HG03135 (cell line): ENCODE measurements at regions not wholly inside any gene's neighbourhood (a gene's known extent, or its start where the extent isn't known, plus 50 kb on each side); places are given as distances from the start of the nearest gene placed in this dataset.

ENCODE experiments used
- ATAC-seq: cut with Tn5 transposase; IDR thresholded peaks from one replicate; pipeline ENCODE4 v1.9.1; 2021; ENCODE audit warnings: mild to moderate bottlenecking, moderate library complexity; ENCODE audit not compliant: unreplicated experiment

DNA sequence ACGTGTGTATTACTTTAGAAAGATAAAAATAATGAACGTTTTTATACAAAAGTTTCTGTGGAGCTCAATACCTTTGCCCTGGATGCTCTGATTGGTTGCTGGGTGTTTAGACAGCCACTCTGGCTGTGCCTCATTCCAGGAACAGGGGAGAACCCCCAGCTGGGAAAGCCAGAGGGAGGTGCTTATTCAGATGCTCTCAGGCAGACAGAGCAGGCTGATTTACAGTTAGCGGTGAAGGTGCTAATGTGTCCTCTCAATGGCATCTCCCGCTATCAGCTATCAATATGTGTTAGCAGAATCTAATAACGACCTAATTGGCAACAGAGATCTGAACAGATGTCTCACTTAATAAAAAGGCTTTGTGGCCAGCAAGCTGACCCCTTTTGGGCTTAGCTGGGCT, 402.3 kb downstream of the NUAK1 start:
- ATAC-seq, result no peak

DNA sequence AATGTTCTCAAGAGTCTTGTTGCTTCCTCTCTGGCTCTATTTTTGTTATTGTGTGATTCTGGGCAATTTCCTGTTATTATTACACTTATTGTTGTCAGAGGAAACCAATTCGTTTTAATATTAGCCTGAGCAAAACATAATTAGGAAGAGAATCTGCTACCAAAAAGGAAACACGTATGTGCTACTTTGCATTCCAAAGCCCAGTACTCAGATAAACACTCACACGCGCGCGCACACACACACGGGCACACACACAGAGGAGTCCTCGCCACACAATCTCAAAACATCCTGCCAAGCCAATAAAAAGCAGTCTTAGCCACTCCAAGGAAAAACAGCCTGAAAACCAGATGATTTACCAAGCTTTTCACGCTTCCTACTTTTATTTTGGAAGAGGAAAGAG, 400.7 kb downstream of the NUAK1 start:
- no peak for ATAC-seq

DNA sequence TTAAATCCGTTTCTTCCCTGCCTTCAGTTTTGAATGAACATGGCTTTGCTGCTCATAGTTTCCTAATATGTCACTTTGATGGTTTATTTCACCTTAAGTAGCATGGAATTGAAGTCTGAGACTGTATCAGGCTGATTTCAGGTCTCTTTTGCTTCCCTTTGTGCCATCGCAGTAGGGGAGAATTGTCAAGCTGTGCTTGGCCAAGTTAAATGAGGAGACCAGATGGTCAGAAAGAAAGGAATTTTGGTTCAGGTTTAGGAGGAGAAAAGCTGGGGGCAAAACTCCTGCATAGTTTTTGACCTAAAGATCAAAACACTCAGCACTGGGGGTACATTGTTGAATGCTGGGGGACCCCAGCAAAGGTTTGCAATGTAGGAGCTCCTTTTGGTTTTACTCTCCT, 398.4 kb downstream of the NUAK1 start:
- ATAC-seq, result no peak

DNA sequence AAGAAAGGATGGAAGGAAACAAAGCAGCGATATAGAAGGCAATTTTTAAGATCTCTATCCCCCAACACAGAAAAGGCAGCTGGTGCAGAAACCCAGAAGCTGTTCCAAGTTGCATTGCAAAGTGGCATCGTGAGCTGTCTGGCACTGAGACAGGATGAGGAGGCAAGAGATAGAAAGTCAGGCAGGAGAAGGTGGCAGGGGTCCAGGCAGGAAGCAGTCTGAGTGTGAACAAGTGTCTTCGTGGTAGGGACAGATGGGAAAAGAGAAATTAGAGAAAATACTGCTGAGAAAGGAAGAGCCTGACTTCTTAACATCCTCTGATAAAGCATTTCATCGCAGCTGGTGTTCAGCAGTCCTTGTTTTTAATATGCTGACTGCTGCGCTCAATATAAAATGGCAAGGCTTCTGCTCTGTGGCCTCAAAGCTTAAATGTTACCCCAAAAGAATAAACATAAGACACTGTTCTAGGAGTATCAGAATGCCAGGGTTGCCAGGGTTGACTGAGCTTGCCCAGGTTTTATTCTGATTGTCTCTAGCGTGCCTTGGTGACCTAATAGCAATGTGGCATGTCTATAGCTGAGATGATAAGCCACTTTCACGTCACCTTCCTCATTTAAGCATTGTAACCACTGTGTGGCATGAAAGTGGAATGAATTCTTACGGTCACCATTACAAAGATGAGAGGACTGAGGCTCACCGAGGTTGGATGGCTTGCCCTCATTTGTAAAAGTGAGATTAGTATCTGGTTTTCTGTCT, 397.6 kb downstream of the NUAK1 start:
- no peak for ATAC-seq

GRCh38 chr12:105741786-105742566, 396.8 kb downstream of the NUAK1 start:
- ATAC-seq, result no peak

- ATAC-seq, result no peak
Observed at GRCh38 chr12:105742567-105742874, 396.2 kb downstream of the NUAK1 start.

DNA sequence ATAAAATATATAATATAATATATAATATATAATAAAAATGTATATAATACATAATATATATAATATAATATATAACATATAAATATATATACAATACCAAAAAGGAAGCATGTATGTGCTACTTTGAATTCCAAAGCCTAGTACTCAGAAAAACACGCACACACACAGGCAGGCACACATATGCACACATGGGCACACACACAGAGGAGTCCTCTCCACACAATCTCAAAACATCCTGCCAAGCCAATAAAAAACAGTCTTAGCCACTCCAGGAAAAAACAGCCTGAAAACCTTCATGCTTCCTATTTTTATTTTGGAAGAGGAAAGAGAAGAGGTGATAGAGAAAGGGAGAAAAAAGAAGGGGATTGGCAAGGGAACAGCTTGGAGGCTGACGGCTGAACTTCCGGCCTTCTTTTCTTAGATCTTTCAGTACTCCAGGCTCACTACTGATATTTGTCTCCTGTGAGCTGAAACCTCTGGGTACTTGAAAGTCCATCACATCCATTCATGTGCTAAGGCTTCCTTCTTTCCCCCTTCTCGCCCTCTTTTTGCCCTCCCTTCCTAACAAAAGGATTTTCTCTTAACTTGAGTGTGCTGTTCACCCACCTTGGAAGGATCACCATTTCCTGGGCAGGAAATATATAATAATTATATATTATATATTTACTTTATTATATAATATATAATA, 394.2 kb downstream of the NUAK1 start:
- ATAC-seq, result no peak

DNA sequence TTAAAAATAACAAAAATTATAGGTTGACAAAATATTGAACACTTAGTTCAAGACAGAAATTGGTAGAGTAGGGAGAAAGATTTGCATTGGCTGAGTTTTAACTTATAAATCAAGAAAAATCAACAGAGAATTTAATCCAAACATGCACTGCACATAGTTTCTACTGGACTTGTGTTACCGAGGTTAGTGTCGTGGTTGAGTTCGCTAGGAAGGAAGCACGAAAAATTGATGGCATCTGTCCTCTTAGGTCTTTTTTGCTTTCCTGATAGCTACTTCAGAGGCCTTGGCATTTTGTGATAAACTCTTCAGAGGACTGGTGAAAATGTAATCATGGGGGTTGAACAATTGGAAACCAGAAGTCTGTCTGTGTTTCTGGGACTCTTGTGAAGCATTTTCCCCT, 392.9 kb downstream of the NUAK1 start:
- ATAC-seq, result no peak

DNA sequence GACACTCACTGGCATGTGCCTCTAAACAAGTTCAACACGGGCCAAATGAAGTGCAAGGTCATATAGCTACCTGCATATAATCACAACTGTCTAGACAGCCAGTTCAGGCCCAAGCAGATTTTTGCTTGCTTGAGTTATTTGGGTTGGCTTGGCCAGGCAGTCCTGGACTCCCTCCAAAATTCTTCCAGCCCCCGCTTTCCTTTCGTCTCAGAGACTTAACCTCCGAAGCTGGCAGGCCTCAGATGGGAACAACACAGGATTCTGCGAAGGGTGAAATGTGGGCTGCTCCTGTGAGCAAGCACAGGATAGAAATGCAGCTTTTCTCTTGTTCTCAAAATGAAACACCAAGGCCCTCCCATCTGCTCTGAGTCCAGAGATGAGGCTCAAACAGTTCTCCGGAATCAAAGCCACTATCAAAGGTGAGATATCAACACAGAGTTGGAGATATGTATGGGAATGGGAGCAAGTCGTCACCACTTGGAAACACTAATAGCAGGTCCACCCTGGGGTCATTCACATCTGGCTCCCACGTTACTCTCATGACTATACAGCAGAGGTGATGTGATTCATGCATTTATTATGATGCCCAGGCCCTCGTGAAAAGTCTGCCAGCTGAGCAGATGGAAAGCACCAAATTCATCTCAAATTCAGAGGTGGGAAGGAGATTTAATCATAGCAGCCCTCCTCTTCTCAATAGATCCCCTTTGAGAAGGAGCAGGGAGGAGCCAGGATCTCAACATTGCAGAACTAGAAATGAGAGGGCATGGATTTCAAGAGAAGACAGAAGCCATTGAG, 389.8 kb downstream of the NUAK1 start:
- no peak for ATAC-seq

- no peak for ATAC-seq
Observed at GRCh38 chr12:105750096-105750495, 388.7 kb downstream of the NUAK1 start.

- no peak for ATAC-seq
Observed at GRCh38 chr12:105754313-105754712, 384.4 kb downstream of the NUAK1 start.

DNA sequence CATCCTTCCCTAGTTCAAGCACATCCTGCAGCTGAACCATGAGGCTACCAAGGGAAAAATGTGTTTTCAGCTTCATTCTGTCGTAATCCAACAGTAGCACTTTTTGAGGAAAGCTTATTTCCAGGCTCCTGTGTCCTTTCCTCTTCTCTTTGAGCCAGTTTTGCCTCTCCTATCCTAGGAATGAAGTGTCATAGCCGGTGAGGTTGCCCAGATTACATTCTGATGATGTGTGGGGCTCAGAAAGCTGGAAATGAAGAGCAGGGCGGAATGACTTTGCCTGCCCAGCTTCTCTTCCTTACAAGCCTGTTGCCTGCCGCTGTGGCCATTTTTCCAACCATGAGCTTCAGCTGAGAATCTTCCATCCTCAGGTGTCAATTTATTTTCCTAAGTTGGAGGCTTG, 381.8 kb downstream of the NUAK1 start:
- no peak for ATAC-seq

- no peak for ATAC-seq
Observed at GRCh38 chr12:105759149-105759548, 379.6 kb downstream of the NUAK1 start.

DNA sequence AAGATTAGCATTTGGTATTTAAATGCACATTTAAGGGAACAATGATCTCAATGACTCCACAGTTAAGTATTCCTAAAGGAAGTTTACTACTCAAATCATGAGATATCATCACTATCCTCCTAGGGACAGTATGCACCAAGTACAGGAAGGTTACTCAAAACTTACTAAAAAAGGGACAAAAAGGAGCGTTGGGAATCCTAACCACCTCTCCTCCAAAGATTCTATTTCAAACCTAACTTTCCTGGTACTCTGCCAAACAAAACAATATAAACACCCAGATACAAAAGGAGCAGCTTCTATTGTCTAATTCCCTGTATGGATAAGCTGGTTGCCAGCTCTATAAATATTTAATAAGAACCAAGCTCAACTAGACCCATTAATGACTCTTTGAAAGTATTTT, 377.7 kb downstream of the NUAK1 start:
- ATAC-seq, result no peak

DNA sequence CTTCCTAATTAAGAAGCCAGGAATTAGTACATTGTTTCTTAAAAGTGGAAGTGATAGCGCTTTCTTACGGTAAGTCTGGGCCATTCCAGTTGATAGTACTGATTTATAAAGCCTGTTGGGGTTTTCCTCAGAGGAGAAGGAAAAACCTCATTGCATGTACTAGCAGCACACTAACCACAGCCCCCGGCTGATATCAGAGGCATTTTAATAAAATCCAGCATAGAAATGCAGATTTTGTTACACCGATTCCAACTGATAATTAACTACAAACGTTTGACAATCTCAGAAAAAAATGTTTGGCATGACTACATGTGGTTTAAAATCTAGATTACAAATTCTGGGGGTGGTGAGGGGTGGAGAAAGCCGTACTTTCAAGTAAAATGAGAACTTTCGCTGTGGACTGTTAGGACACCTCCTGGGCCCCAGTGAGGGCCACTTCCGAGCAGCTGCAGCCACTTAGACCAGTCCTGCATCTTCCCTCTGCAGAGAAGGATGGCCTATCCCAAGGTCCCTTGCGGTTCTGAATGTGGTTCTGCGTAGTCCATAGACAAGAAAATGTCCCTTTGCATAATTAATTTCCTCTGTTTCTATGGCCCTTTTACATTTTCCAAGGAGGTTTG, 374.4 kb downstream of the NUAK1 start:
- no peak for ATAC-seq

DNA sequence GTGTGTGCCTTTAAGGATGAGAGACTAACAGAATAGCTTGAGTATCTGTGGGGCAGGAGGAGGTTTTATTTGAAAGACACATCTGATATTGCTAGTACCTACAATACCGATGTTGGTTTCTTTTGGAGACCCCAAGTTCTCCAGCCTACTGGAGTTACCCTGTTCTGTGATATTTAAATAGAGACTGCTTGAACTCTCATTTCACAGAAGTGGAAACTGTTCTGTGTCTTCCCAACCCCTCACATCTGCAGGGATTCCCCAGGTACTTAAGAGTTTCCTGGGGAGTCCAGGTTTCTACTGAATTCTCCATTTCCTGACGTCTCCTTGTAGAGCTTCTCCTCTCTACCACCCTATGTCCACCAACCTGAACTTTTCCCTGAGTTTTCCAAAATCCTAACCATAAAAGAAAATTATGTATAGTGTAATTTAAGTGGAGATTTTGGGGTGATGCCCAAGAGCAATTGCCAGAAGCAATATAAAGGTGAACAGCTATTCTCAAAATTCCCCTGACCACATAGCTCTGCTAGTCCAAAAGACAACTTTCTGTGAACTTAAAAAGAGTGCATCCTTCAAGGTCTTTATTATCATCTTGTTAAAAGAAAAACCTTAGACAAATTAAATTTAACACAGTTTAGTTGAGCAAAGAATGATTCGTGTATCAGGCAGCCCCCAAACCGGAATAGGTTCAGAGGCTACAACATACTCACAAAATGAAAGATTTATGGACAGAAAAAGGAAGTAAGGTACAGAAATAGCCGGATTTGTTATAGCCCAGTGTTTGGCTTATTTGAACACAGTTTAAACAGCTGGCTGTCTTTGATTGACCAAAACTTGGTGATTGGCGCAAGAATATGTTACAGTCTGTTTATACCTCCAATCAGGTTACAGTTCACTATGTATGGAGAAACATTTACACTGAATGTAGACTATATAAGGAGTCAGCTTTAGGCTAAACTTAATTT, 373.4 kb downstream of the NUAK1 start:
- ATAC-seq, result no peak

DNA sequence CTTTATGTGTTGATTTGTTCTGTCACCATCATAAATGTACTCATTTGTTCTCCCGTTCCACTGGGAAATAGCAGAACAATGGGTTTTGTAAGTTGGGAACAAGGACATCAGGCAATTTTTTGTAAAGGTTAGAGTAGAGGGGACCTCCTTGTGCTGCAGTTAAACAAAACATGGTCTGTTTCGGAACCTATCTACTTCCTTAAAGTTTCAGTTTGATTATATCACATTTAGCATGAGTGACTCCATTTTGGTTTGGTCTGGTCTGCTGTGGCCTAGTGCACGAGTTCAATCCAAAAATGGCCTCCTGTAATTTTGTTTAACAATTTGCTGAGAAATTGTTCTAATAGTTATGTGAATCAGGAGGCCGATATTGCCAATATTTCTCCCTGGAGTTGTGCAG, 372.7 kb downstream of the NUAK1 start:
- no peak for ATAC-seq

DNA sequence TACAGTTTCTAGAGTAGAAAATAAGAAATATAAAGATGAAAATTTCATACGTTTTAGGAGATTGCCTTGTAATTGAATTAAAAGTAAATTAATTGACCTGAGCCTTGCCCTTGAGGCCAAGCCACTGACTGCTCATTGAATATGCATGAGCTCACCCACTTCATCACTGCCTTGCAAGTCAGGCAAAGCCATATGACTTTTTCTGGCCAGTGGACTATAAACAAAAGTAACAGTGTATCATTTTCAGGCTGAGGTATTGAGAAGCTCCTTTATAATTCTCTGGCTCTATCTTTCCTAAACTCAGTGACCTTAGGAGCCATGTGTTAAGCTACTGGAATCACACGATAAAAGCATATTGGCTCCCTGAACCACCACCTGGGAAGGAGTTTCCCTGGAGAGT, 369.3 kb downstream of the NUAK1 start:
- no peak for ATAC-seq

DNA sequence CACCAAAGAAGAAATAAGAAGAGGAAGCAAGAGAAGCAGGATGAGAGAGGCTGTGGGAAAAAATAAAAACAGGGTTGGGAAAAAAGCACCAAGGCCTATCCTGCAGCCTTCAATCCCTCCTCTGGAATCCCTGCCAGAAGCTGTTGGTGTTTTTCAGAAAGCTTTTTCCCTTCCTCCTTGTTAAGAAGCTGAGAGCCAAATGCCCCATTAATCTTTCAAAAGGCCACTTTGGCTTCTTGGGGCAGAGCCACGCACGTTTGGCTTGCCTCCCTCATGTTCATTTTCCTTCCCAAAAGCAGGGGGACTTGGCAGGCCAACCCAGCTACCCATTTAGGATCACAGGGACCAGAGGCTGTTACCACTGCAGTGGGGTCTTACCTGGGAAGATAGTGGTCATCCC, 365.3 kb downstream of the NUAK1 start:
- no peak for ATAC-seq

GRCh38 chr12:105774037-105774436, 364.7 kb downstream of the NUAK1 start:
- ATAC-seq, result no peak
